Stimulated activated CD4-positive, alpha-beta T cell treated with anti-CD3 and anti-CD28 coated beads, Interleukin-1b, Interleukin-23, amount 100 ng/mL, for 1 hour (primary cell): ENCODE measurements at regions not wholly inside any gene's neighbourhood (a gene's known extent, or its start where the extent isn't known, plus 50 kb on each side); places are given as distances from the start of the nearest gene placed in this dataset.
"Not testable (repeated sequence)": the region's sequence is repeated elsewhere in the genome, so short reads cannot be mapped to it uniquely, and the experiment has no call there.

Experiments used
- DNase-seq, 2 donors: peaks; one replicate each; pipeline ENCODE4 v3.0.0-alpha.2; 2020; ENCODE audit warnings: low read depth in 2 of 2

GRCh38 chr13:110044551-110045111 is 258.2 kb upstream of the IRS2 start:
- DNase-seq: no peak

DNA sequence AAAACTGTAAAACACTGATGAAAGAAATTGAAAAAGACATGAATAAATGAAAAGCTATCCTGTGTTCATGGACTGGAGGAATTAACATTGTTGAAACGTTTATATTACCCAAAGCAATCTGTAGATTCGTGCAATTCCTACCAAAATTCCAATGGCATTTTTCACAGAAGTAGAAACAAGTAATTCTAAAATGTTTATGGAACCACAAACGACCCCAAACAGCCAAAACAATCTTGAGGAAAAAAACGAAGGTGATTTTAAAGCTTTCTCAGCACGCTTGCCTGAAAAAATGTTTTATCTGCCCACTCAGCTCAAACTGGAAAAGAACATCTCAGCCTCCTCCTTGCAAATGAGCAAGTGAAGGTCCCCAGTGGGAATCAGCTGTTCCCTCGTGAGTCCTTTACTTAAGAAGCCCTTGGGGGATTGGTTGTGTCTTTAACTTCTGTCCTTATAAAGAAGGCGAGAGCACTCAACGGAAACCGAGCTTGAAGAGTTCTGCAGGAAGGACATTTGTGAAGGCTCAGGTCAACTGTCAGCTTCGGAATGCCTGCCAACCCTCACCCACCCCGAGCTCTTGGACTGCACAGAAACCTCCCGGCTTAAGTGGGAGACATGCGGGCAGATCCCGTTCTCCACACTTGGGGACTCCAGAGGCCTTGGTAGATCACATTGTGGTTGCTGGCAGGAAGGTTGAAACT is 256.0 kb upstream of the IRS2 start:
- no peak for DNase-seq

GRCh38 chr13:110041638-110042037 is 255.3 kb upstream of the IRS2 start:
- DNase-seq: not testable (repeated sequence)

DNA sequence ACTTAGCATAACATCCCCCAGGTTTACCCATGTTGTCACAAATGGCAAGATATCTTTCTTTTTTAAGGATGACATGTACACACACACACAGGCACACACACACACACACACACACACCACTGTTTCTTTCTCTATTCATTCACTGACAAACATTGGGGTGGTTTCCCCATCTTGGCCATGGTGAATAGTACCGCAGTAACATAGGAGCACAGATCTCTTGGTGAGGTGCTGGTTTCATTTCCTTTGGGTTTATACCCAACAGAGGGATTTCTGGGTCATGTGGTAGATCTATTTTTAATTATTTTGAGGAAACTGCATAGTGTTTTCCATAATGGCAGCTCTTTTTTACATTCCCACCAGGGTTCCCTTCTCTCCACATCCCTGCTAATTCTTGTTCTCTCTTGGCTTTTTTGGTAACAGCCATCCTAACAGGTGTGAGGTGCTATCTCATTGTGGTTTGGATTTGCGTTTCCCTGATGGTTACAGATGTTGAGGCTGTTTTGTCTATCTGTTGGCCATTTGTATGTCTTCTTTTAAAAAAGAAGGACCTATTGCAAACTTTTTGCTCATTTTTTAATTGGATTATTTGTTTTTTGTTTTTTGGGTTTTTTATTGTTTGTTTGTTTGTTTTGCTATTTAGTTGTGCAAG is 251.7 kb upstream of the IRS2 start:
- no peak for DNase-seq

DNA sequence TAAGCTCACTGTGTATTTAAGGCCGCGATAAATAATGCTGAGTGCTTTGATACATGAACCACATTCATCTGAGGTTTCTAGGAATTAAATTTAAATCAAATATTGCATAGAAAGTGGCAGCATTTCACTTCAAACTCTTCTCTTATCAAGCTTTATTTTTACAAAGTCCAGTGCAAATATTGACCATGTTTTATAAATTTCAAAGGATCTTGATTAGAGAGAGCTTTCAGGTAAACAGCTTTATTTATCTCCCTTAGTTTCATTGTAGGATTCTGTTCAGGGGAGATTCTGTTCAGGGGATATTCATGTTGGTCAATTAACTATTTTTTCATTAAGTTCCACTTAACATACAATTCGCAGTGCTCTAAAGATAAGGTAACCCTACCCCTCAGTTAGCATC is 249.7 kb upstream of the IRS2 start:
- DNase-seq: no peak

- no peak for DNase-seq
These were observed 247.7 kb upstream of the IRS2 start for GRCh38 chr13:110034031-110034549.

DNA sequence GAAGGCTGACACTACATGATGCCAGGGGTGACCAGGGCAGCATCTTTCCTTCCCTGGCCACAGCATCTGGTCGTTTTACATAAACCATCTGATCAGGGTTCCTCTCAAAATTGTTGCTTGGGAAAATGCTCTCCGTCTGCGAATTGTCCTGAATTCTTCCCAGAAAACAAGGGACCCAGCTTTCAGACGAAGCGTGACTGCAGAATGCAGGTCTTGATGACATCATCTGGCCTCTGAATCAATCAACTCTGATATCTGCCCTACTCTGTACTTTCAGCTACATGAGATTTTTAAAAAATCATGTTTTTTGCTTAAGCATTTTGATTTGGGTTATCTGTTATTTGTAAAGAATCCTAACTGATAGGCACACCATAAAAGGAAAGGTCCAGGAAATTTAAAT is 246.6 kb upstream of the IRS2 start:
- no peak for DNase-seq

- no peak for DNase-seq
These were observed 244.1 kb upstream of the IRS2 start for GRCh38 chr13:110030394-110030928.

GRCh38 chr13:110028838-110029621 is 242.6 kb upstream of the IRS2 start:
- no peak for DNase-seq

GRCh38 chr13:110028311-110028710 is 241.9 kb upstream of the IRS2 start:
- DNase-seq: no peak

GRCh38 chr13:110027470-110028240 is 241.3 kb upstream of the IRS2 start:
- no peak for DNase-seq

- DNase-seq: no peak
These were observed 238.2 kb upstream of the IRS2 start for GRCh38 chr13:110024645-110024980.

- no peak for DNase-seq
These were observed 237.6 kb upstream of the IRS2 start for GRCh38 chr13:110023729-110024644.

GRCh38 chr13:110018009-110018408 is 231.6 kb upstream of the IRS2 start:
- DNase-seq: no peak

DNA sequence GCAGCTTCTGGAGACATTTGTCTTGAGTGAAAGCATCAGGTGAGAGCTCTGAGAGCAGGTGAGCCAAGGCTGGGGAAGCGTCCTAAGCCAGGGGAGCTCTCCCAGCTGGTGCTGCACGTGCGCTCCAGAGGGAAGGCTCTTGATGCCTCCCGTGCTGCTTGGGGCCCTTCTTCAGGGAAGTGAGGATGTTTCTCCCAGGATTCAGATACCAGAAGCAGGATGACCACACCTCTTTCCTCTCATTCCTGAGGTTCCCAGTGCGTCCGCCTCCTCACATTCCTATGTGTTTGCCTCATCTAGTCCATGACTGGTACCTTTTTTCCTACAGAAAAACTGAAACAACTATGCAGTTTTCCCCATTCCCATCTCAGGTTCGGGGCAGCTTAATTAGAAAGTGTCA is 231.0 kb upstream of the IRS2 start:
- DNase-seq: no peak

- DNase-seq: no peak
These were observed 228.9 kb upstream of the IRS2 start for GRCh38 chr13:110015253-110015652.

DNA sequence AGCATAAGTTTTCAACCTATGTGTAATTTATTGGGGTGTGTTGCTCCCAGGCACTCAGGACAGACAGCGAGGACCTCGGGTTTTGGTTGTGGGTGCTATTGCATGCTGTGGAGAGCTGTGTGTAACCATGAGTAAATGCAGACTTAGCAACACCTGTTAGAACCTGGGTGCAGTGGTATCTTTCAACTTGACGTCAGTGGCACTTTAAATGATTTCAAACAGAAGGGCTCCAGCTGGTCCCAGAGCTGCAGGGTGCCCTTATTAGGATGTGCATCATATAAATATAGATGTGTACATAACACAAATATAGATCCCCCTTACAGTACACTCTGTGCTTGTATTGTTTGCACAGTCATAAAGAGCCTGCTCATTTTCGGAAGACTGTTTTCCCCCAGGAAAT is 228.3 kb upstream of the IRS2 start:
- DNase-seq: no peak

- no peak for DNase-seq
These were observed 225.8 kb upstream of the IRS2 start for GRCh38 chr13:110012102-110012739.

DNA sequence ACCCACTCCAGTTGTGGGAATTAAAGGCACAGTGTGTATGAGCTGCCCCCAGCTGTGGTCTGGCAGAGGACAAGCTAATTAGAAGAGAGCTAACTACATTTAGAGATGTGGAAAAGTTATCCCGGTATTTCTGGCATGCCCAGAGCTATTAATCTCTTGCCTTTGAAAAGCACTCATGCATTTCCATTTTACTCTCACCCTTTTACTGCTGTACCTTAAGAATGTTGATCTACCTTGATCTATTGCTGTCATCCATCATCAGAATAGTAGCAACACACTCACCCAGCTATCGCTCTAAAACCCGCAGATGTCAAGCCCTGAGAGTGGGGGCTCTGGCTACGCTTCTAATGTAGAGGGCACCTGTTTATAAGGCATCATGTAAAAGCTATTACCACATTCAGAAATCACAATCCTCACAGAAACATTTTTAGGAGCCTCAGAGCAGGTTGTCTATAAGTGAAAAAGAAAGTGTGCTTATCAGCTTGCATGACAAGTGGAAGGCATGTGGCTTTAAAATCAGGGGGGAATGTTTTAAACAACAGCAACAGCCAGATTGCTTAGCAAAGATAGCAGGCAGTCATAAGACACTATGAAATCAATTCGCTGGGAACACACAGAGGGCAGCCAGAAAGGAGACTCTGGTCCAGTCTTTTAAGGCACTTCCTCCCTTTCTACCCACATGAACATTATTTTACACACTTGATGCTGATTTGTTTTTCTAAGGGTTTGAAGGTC is 224.2 kb upstream of the IRS2 start:
- no peak for DNase-seq
